Hepatocyte (in vitro differentiated cells): ENCODE measurements at regions not wholly inside any gene's neighbourhood (a gene's known extent, or its start where the extent isn't known, plus 50 kb on each side); places are given as distances from the start of the nearest gene placed in this dataset.

Experiments
- CTCF ChIP-seq: fragments of 200-600 bp; sonication (generic); IDR thresholded peaks from 2 replicates; pipeline ENCODE4 v1.5.1; 2016; ENCODE audit warnings: antibody characterized with exemption, mild to moderate bottlenecking; ENCODE audit not compliant: poor library complexity
- EZH2 ChIP-seq: fragments of 200-600 bp; sonication (generic); IDR thresholded peaks from 2 replicates; pipeline ENCODE4 v1.6.1; 2016; ENCODE audit warnings: antibody characterized with exemption, mild to moderate bottlenecking, borderline replicate concordance
- EZH2phosphoT487 ChIP-seq: fragments of 200-600 bp; sonication (generic); IDR thresholded peaks from one replicate; pipeline ENCODE4 v1.6.1; 2018; ENCODE audit warnings: antibody characterized with exemption, mild to moderate bottlenecking, low read depth, moderate library complexity; ENCODE audit not compliant: unreplicated experiment, severe bottlenecking

- TF ChIP-seq CTCF, result no peak
- TF ChIP-seq EZH2, result no peak
- TF ChIP-seq EZH2phosphoT487, result no peak
Measured at GRCh38 chr9:118613996-118614395, 755.2 kb downstream of the BRINP1 start.
